ENCODE measurements at regions not wholly inside any gene's neighbourhood (a gene's known extent, or its start where the extent isn't known, plus 50 kb on each side); places are given as distances from the start of the nearest gene placed in this dataset.
"Not testable (repeated sequence)": the region's sequence is repeated elsewhere in the genome, so short reads cannot be mapped to it uniquely, and the experiment has no call there.

- Mint-ChIP-seq H3K4me1 (ENCODE audit: low read depth) (no peaks in the 10 kb centered on the region), H3K4me3 (no peak overlapping the region), H3K9me3 (peaks cover 28% of the 10 kb centered on the region), H3K36me3 (ENCODE audit: low read depth) (no peaks in the 10 kb centered on the region), H3K27ac (no peak overlapping the region), H3K27me3 (no peaks in the 10 kb centered on the region)
- intact Hi-C loops (cut with micrococcal nuclease), result no loop called here
Measured at GRCh38 chr3:5687230-5687629, 499.7 kb downstream of the EDEM1 start.

GRCh38 chr3:5690490-5690889 is 503.0 kb downstream of the EDEM1 start:
- no peak overlapping the region for H3K4me3 Mint-ChIP-seq
- no peak overlapping the region for H3K27ac Mint-ChIP-seq
- intact Hi-C loops (cut with micrococcal nuclease), result no loop called here
- no peaks in the 10 kb centered on the region for H3K4me1 Mint-ChIP-seq (ENCODE audit: low read depth)
- no peaks in the 10 kb centered on the region for H3K36me3 Mint-ChIP-seq (ENCODE audit: low read depth)
- peaks cover 44% of the 10 kb centered on the region for H3K9me3 Mint-ChIP-seq
- H3K27me3 Mint-ChIP-seq, result no peaks in the 10 kb centered on the region

DNA sequence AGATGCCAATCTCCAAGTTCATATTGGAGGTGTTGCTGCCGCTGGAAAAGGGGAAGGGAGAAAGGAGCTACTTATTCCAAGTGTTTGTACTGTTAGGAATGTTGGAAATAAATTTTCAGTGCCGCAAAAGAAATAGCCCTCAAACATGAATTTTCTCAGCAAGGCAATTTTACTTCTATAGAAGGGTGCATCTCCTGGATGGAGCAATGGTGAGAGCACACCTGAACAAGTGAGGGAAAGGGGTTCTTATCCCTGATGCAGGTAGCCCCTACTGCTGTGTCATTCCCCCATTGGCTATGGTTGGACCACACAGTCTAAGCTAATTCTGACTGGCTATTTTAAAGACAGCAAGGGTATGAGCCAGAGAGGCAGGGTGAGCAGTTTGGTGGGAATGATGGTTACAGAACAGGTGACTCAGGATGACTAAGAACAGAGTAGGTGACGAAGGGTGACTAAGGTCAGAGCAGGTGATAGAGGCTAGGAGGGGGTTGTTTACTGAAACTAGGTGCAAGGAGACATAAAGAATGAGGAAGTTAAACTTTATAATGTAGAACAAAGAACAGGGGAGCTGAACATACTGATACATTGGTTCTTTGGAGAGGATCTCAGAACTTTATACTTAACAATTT is 503.5 kb downstream of the EDEM1 start:
- intact Hi-C loops (cut with micrococcal nuclease), result no loop called here
- H3K4me1 Mint-ChIP-seq (ENCODE audit: low read depth), result no peaks in the 10 kb centered on the region
- no peak overlapping the region for H3K4me3 Mint-ChIP-seq
- no peaks in the 10 kb centered on the region for H3K36me3 Mint-ChIP-seq (ENCODE audit: low read depth)
- H3K27me3 Mint-ChIP-seq, result no peaks in the 10 kb centered on the region
- H3K27ac Mint-ChIP-seq, result no peak overlapping the region
- H3K9me3 Mint-ChIP-seq, result peaks cover 44% of the 10 kb centered on the region

- H3K36me3 Mint-ChIP-seq (ENCODE audit: low read depth), result no peaks in the 10 kb centered on the region
- H3K4me1 Mint-ChIP-seq (ENCODE audit: low read depth), result no peaks in the 10 kb centered on the region
- intact Hi-C loops (cut with micrococcal nuclease), result no loop called here
- H3K27me3 Mint-ChIP-seq, result no peaks in the 10 kb centered on the region
- H3K27ac Mint-ChIP-seq, result no peak overlapping the region
- peaks cover 44% of the 10 kb centered on the region for H3K9me3 Mint-ChIP-seq
- H3K4me3 Mint-ChIP-seq, result no peak overlapping the region
Measured at GRCh38 chr3:5692446-5692845, 504.9 kb downstream of the EDEM1 start.

DNA sequence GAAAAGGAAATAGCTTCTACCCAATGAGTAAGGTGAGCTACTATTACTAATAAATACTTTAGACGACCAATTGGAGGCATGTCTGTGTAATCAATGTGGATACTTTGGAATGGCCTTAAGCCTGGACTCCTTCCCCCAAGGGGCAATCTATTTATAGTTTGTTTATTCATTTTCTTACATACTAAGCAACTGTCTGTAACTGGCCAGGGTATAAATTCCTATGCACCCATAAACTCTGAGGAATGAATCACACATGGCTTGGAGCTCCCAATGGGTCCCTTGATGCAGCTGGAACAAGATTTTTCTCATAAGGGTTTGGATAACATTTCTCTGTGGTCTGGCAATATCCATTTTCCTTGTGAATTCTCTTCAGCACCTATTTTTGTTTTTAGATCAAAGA is 506.8 kb downstream of the EDEM1 start:
- no peaks in the 10 kb centered on the region for H3K36me3 Mint-ChIP-seq (ENCODE audit: low read depth)
- no peak overlapping the region for H3K27ac Mint-ChIP-seq
- peaks cover 33% of the 10 kb centered on the region for H3K9me3 Mint-ChIP-seq
- intact Hi-C loops (cut with micrococcal nuclease), result no loop called here
- no peaks in the 10 kb centered on the region for H3K27me3 Mint-ChIP-seq
- no peak overlapping the region for H3K4me3 Mint-ChIP-seq
- H3K4me1 Mint-ChIP-seq (ENCODE audit: low read depth), result no peaks in the 10 kb centered on the region

DNA sequence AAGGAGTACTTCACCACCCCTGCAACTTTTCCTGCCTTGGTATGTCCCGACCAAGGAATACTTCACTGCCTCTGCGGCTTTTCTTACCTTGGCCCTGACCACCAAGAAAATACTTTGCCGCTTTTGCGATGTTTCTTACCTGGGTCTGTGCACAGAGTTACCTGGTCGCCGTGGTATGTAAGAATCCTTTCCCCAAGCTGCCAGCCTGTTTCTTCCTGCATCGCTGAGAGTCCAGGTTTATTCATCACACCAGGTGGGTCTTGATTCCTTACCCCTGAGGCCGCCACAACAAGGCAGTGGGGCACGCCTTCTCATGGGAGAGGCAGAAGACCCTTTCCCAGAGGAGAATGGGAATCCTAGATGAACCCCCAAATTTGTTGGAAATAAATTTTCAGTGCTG is 511.3 kb downstream of the EDEM1 start:
- intact Hi-C loops (cut with micrococcal nuclease), result no loop called here
- Mint-ChIP-seq H3K36me3 (ENCODE audit: low read depth) (no peaks in the 10 kb centered on the region), H3K27ac (no peak overlapping the region), H3K9me3 (no peaks in the 10 kb centered on the region), H3K4me1 (ENCODE audit: low read depth) (no peaks in the 10 kb centered on the region), H3K4me3 (no peak overlapping the region), H3K27me3 (no peaks in the 10 kb centered on the region)

- Mint-ChIP-seq H3K27ac (no peak overlapping the region), H3K4me3 (no peak overlapping the region), H3K4me1 (ENCODE audit: low read depth) (no peaks in the 10 kb centered on the region), H3K27me3 (no peaks in the 10 kb centered on the region), H3K36me3 (ENCODE audit: low read depth) (no peaks in the 10 kb centered on the region), H3K9me3 (no peaks in the 10 kb centered on the region)
- intact Hi-C loops (cut with micrococcal nuclease), result no loop called here
Measured at GRCh38 chr3:5699313-5699712, 511.8 kb downstream of the EDEM1 start.

GRCh38 chr3:5699811-5700210 is 512.3 kb downstream of the EDEM1 start:
- Mint-ChIP-seq H3K4me1 (ENCODE audit: low read depth) (no peaks in the 10 kb centered on the region), H3K27me3 (no peaks in the 10 kb centered on the region), H3K27ac (no peak overlapping the region), H3K9me3 (no peaks in the 10 kb centered on the region), H3K36me3 (ENCODE audit: low read depth) (no peaks in the 10 kb centered on the region), H3K4me3 (no peak overlapping the region)
- intact Hi-C loops (cut with micrococcal nuclease), result no loop called here

DNA sequence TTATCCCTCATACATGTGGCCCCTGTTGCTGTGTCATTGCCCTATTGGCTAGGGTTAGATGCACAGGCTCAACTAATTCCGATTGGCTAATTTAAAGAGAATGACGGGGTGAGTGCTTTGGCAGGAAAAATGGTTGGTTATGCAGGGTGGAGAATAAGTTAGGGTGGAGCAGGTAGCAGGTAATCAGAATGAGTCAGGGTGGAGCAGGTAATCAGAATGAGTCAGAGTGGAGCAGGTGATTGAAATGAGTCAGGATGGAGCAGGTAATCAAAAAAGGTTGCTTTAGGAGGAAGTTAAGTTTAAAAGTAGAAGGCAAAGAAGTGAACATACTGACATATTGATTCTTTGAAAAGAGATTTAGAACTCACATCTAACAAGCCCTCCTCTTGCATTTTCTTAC is 513.5 kb downstream of the EDEM1 start:
- H3K4me1 Mint-ChIP-seq (ENCODE audit: low read depth); H3K27me3 Mint-ChIP-seq; H3K27ac Mint-ChIP-seq; H3K9me3 Mint-ChIP-seq; H3K36me3 Mint-ChIP-seq (ENCODE audit: low read depth); H3K4me3 Mint-ChIP-seq; intact Hi-C loops (cut with micrococcal nuclease): not testable (repeated sequence)

GRCh38 chr3:5707794-5708193 is 520.3 kb downstream of the EDEM1 start:
- H3K4me3 Mint-ChIP-seq, result no peak overlapping the region
- H3K36me3 Mint-ChIP-seq (ENCODE audit: low read depth), result no peaks in the 10 kb centered on the region
- no peaks in the 10 kb centered on the region for H3K4me1 Mint-ChIP-seq (ENCODE audit: low read depth)
- peaks cover 9% of the 10 kb centered on the region for H3K9me3 Mint-ChIP-seq
- H3K27me3 Mint-ChIP-seq, result no peaks in the 10 kb centered on the region
- intact Hi-C loops (cut with micrococcal nuclease), result no loop called here
- H3K27ac Mint-ChIP-seq, result no peak overlapping the region

GRCh38 chr3:5709714-5710113 is 522.2 kb downstream of the EDEM1 start:
- intact Hi-C loops (cut with micrococcal nuclease), result no loop called here

DNA sequence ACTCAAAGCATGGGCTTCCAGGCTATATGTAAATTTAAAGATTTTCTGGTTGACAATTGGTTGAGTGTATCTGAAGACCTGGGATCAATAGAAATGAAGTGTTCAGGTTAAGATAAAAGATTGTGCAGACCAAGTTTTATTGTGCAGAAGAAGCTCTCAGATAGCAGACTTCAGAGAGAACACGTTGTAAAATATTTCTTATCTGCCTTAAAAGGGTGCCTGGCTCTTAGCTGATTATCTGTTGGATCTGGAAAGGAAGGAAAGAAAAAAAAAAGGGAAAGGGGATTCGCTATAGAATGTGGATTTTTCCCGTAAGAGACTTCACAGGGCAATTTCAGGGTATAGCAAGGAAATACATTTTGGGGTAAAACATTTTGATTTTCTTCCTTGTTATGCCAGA is 523.2 kb downstream of the EDEM1 start:
- intact Hi-C loops (cut with micrococcal nuclease), result no loop called here
- Mint-ChIP-seq H3K27ac (no peak overlapping the region), H3K36me3 (ENCODE audit: low read depth) (no peaks in the 10 kb centered on the region), H3K9me3 (peaks cover 9% of the 10 kb centered on the region), H3K27me3 (no peaks in the 10 kb centered on the region), H3K4me1 (ENCODE audit: low read depth) (no peaks in the 10 kb centered on the region), H3K4me3 (no peak overlapping the region)

More at GRCh38 chr3:5709714-5710113, 522.2 kb downstream of the EDEM1 start:
- no peak overlapping the region for H3K4me3 Mint-ChIP-seq
- no peak overlapping the region for H3K27ac Mint-ChIP-seq
- H3K4me1 Mint-ChIP-seq (ENCODE audit: low read depth), result no peaks in the 10 kb centered on the region
- peaks cover 9% of the 10 kb centered on the region for H3K9me3 Mint-ChIP-seq
- no peaks in the 10 kb centered on the region for H3K27me3 Mint-ChIP-seq
- H3K36me3 Mint-ChIP-seq (ENCODE audit: low read depth), result no peaks in the 10 kb centered on the region

DNA sequence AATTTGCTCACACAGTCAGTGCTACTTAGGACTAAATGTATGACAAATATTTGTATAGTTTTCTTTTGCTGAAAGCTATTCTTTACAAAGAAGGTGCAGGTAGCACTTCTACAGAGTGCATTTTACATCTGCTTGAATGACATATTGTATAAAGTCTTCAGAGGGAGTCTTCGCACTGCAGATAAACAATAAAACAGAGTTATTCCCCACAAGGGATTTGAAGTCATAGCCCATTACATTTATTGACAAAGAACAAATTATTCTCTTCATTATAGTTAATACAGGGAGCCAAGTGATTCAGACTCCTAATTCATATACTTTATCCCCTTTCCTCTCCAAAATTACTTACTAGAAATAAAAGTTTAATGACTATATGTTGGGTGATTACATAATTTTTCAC is 529.7 kb downstream of the EDEM1 start:
- Mint-ChIP-seq H3K9me3 (no peaks in the 10 kb centered on the region), H3K4me3 (no peak overlapping the region), H3K27me3 (no peaks in the 10 kb centered on the region), H3K36me3 (ENCODE audit: low read depth) (no peaks in the 10 kb centered on the region), H3K27ac (no peak overlapping the region), H3K4me1 (ENCODE audit: low read depth) (no peaks in the 10 kb centered on the region)
- intact Hi-C loops (cut with micrococcal nuclease), result no loop called here

GRCh38 chr3:5719668-5720067 is 532.2 kb downstream of the EDEM1 start:
- intact Hi-C loops (cut with micrococcal nuclease); H3K9me3 Mint-ChIP-seq; H3K27me3 Mint-ChIP-seq; H3K36me3 Mint-ChIP-seq (ENCODE audit: low read depth); H3K4me3 Mint-ChIP-seq; H3K27ac Mint-ChIP-seq; H3K4me1 Mint-ChIP-seq (ENCODE audit: low read depth): not testable (repeated sequence)

DNA sequence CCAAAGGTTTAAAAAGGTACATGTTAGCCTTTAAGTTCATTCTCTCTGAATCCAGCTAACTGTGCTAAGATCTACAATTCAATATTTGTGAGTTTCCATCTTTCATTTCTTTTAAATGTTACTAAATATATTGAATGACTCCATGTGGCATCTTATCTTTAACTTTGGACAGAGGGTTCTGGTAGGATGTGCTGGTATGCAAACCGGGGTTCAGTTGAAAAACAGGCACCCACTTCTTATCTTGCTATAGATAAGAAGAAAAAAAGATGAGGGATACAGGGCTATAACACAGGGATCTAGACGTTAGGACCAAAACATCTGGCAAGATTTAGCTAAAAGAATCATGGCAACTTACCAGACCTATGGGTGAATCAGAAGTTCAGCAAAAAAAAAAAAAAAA is 538.3 kb downstream of the EDEM1 start:
- peaks cover 16% of the 10 kb centered on the region for H3K4me1 Mint-ChIP-seq (ENCODE audit: low read depth)
- H3K27ac Mint-ChIP-seq, result no peak overlapping the region
- no peaks in the 10 kb centered on the region for H3K9me3 Mint-ChIP-seq
- H3K36me3 Mint-ChIP-seq (ENCODE audit: low read depth), result no peaks in the 10 kb centered on the region
- intact Hi-C loops (cut with micrococcal nuclease), result no loop called here
- no peak overlapping the region for H3K4me3 Mint-ChIP-seq
- no peaks in the 10 kb centered on the region for H3K27me3 Mint-ChIP-seq
